Activated T-helper 1 cell treated with anti-CD3 and anti-CD28 coated beads, Interleukin-2, amount 50 U/mL, for 16 hours (primary cell): ENCODE measurements at regions not wholly inside any gene's neighbourhood (a gene's known extent, or its start where the extent isn't known, plus 50 kb on each side); places are given as distances from the start of the nearest gene placed in this dataset.
"Not testable (repeated sequence)": the region's sequence is repeated elsewhere in the genome, so short reads cannot be mapped to it uniquely, and the experiment has no call there.

ENCODE experiments used
- DNase-seq, 2 donors: peaks; one replicate each; pipeline ENCODE4 v3.0.0-alpha.2; 2020; ENCODE audit warnings: low read depth in 1 of 2, low spot score in 1 of 2

GRCh38 chr4:13922873-13923645 is 295.5 kb upstream of the BOD1L1 start:
- no peak for DNase-seq

DNA sequence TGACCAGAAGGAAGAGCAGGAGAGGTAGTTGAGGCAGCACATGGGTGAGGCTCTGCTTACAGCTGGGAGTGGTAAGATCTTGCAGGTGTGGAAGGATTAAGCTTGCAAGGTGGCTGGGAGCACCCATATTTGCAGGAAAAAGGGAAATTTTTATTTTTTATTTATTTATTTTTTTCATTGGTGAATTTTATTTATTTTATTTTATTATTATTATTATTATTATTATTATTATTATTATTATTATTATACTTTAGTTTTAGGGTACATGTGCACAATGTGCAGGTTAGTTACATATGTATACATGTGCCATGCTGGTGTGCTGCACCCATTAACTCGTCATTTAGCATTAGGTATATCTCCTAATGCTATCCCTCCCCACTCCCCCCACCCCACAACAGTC is 297.4 kb upstream of the BOD1L1 start:
- DNase-seq, result not testable (repeated sequence)

- no peak for DNase-seq
Observed at GRCh38 chr4:13928214-13928613, 300.7 kb upstream of the BOD1L1 start.

- no peak for DNase-seq
Observed at GRCh38 chr4:13930155-13930554, 302.6 kb upstream of the BOD1L1 start.

- no peak for DNase-seq
Observed at GRCh38 chr4:13933191-13933590, 305.7 kb upstream of the BOD1L1 start.

DNA sequence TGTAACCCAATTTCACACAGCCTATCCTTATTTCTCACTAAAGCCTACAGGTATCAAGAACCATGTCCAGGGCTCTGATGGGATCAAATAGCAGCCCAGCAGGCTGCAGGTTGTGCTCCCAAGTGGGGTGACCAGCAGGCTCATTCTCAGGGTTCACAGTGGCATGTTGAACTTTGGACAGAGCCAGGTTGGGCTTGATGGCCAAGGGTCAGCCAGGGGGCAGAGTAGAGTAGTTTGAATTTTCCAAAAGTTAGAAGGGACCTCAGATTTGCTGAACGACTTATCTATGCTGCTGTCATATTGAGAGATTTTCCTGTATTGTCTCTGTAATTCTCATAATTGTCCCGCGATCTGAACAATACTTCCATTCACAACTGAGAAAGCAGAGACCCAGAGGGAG is 310.8 kb upstream of the BOD1L1 start:
- DNase-seq, result no peak

DNA sequence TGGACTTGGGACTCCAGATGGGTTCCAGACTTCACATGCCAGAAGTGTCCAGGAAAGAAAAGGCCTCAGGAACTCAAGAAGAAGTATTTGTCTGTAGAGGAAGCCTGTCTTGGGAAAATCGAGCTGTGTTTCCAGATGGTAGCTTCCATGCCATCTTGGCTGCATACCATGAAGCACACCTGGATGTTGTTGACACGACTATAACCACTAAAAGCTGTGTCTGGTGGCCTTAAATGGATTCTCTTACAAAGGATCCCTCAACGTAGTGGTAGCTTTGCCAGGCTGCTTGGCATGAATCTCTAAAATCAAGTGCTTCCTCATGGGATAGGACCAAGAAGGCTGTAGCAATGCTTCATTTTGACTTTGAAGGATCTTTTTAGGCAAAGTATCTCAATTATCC is 313.4 kb upstream of the BOD1L1 start:
- no peak for DNase-seq

- no peak for DNase-seq
Observed at GRCh38 chr4:13942977-13943376, 315.5 kb upstream of the BOD1L1 start.

DNA sequence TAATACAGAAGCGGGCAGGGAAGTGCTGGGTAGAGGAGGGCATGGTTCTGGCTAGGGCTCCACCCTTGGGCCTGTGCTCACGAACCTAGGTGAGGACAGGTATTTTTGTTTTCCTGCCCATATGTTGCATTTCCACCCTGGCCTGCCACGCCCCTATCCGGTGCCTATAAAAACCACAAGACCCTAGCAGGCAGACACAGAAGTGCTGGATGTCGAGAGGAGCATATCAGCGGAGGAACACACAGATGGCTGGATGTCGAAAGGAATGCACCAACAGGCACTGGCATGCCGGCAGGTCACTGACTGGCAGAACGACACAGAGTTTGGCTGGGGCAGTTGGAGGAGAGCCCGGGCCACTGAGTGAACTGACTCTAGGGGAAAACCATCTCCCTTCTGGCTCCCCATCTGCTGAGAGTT is 316.6 kb upstream of the BOD1L1 start:
- no peak for DNase-seq

DNA sequence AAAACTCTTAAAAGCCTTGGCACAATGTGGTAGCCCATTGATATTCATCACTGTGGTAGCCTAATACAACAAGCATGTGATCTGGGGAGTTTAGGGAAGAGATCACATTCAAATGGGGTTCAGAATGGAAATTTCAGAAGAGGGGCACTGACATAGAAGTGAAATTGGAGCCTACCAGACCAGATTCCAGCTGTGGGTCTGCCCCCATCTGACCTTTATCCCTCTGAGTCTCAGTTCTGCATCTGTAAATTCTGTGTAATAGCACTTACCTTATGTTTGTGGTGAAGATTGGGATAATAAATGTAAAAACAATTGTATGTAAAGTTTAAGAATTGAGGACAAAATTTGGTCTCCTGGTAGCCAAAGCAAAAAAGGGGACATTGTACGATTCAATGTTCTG is 320.4 kb upstream of the BOD1L1 start:
- no peak for DNase-seq

GRCh38 chr4:13950491-13950890 is 323.0 kb upstream of the BOD1L1 start:
- DNase-seq, result no peak

- DNase-seq, result no peak
Observed at GRCh38 chr4:13953083-13953482, 325.6 kb upstream of the BOD1L1 start.

DNA sequence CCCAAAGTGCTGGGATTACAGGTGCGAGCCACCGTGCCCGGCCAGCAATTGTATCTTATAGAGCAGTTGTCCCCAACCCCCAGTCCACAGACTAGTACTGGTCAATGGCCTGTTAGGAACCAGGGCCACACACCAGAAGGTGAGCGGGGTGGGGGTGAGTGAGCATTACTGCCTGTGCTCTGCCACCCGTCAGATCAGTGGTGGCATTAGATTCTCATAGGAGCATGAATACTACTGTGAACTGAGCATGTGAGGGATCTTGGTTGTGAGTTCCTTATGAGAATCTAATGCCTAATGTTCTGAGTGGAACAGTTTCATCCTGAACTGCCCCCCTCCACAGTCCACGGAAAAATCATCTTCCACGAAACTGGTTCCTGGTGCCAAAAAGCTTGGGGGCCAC is 328.0 kb upstream of the BOD1L1 start:
- no peak for DNase-seq

DNA sequence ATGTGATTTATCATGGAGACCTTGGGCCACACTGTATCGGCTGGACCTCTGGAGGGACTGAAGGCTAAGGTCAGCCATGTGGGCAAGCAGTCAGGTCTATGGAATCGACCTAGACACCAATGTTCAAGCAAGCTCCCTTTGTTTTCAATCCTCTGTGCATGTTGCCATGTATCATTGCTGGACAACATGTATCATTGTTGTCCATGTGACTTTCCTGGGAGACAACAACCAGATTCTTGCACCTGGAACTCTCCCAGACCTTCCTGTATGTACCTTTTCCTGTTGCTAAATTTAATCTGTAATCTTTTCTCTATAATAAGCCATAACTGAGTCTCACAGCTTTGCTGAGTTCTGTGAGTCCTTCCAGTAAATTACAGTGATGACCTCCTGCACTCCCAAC is 329.4 kb upstream of the BOD1L1 start:
- no peak for DNase-seq

DNA sequence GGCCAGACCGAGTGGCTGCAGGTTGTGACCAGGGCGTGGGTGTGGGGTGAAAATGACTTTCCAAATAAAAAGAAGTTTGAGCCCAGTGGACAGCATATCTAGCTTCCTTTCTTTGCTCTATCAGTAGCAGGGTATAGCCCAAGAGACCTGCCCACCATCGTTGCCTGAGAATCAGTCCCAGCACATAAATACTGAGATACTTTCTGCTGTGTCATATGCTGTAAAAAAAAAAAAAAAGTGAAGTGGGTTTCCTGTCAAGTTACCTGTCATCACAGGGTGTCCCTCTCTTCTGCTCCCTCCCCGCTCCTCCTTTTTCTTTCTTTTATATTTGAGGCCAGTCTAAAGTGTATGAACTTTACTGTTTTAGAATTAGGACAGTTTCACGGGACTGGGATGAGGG is 330.3 kb upstream of the BOD1L1 start:
- DNase-seq, result no peak

DNA sequence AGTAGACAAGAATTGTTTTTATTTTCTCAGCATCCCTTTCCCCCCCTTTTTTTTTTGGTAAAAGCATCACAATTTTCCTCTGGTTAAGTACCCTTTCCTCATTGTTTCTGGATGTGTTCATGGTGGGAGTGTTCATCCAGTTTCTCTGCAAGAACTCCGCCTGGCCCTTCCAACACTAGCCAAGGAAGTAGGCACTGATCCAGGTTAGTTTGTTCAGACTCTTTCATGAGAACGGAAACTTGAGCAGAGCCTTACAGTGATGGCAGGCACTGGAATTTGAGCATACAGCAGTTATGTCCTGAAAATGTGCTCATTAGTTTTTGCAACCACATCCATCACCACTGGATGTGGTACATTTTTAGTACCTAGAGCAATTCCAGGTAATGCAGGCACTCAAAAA is 336.1 kb upstream of the BOD1L1 start:
- no peak for DNase-seq

- no peak for DNase-seq
Observed at GRCh38 chr4:13966231-13967195, 339.0 kb upstream of the BOD1L1 start.

DNA sequence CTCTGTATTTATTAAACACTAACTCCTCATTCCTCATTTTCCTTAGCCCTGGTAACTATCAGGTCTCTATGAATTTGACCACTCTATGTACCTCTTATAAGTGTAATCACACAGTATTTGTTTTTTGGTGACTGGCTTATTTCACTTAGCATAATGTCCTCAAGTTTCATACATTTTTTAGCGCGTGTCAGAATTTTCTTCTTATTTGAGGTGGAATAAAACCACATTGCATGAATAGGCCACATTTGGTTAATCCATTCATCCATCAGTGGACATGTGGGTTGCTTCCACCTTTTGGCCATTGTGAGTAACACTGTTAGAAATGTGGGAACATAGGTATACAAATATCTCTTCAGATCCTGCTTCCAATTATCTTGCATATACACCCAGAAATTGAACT is 341.2 kb upstream of the BOD1L1 start:
- DNase-seq, result no peak

DNA sequence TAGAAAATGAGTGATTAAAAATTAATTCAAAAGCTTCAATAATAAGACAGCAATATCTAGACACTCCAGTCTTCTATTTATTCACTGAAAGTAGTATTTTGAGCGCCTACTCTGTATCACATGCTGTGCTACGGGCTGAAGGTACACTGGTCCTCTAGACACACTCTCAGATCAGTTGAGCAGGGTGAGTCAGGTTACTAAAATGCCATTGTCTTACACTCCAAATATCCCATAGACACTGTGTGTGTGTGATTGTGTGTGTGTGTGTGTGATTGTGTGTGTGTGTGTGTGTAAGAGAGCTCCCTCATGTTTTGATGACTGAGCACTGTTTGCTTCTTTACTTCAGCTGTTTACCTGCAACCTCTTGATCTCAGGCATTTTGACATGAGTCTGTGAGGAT is 342.8 kb upstream of the BOD1L1 start:
- DNase-seq, result no peak

GRCh38 chr4:13977746-13978145 is 350.2 kb upstream of the BOD1L1 start:
- no peak for DNase-seq

- DNase-seq, result no peak
Observed at GRCh38 chr4:13980317-13981310, 353.1 kb upstream of the BOD1L1 start.
